ENCODE measurements at regions not wholly inside any gene's neighbourhood (a gene's known extent, or its start where the extent isn't known, plus 50 kb on each side); places are given as distances from the start of the nearest gene placed in this dataset.

- ATAC-seq = no peak
- no peaks in the 10 kb centered on the region for H3K36me3 ChIP-seq
- no peaks in the 10 kb centered on the region for H3K27me3 ChIP-seq
- no peak overlapping the region for H3K4me3 ChIP-seq
- no peaks in the 10 kb centered on the region for H3K4me1 ChIP-seq
- no peaks in the 10 kb centered on the region for H3K9me3 ChIP-seq
- intact Hi-C loops (cut with DNase I) = no loop called here
- H3K27ac ChIP-seq = no peak overlapping the region
- DNase-seq = no peak
- TF ChIP-seq, protein P1, sequence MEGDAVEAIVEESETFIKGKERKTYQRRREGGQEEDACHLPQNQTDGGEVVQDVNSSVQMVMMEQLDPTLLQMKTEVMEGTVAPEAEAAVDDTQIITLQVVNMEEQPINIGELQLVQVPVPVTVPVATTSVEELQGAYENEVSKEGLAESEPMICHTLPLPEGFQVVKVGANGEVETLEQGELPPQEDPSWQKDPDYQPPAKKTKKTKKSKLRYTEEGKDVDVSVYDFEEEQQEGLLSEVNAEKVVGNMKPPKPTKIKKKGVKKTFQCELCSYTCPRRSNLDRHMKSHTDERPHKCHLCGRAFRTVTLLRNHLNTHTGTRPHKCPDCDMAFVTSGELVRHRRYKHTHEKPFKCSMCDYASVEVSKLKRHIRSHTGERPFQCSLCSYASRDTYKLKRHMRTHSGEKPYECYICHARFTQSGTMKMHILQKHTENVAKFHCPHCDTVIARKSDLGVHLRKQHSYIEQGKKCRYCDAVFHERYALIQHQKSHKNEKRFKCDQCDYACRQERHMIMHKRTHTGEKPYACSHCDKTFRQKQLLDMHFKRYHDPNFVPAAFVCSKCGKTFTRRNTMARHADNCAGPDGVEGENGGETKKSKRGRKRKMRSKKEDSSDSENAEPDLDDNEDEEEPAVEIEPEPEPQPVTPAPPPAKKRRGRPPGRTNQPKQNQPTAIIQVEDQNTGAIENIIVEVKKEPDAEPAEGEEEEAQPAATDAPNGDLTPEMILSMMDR (IDR thresholded peaks at IDR 0.05) = no peak
These were observed 173.3 kb upstream of the MYCN start for GRCh38 chr2:15766911-15767597.

GRCh38 chr2:15767679-15768078 is 172.7 kb upstream of the MYCN start:
- Histone ChIP-seq H3K27me3 (no peaks in the 10 kb centered on the region), H3K9me3 (no peaks in the 10 kb centered on the region), H3K4me3 (no peak overlapping the region), H3K4me1 (no peaks in the 10 kb centered on the region), H3K36me3 (no peaks in the 10 kb centered on the region), H3K27ac (no peak overlapping the region)
- intact Hi-C loops (cut with DNase I) = no loop called here
- TF ChIP-seq, protein P1 (IDR thresholded peaks at IDR 0.05) = no peak
- no peak for ATAC-seq
- no peak for DNase-seq

DNA sequence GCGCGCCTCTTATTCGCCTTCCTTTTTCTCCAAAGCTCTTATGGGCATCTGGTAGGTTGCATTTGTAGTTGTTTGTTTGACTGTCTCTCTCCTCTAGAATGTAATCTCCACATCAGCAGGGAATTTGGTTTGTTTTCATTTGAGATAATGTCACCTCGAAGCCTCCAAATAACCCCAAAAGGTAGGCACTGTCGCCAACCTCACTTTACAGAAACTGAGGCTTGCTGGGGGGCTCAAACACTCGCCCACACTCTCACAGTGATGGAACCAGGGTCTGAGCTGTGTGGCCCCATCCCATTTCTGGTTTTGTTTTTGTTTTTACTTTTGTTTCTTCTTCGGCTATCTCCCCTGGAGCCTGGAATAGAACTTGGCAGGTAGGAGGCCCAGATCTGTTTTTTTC is 172.2 kb upstream of the MYCN start:
- DNase-seq = no peak
- H3K4me1 ChIP-seq = no peaks in the 10 kb centered on the region
- no peaks in the 10 kb centered on the region for H3K36me3 ChIP-seq
- no peaks in the 10 kb centered on the region for H3K9me3 ChIP-seq
- H3K4me3 ChIP-seq = no peak overlapping the region
- H3K27me3 ChIP-seq = no peaks in the 10 kb centered on the region
- intact Hi-C loops (cut with DNase I) = no loop called here
- ATAC-seq = no peak
- no peak overlapping the region for H3K27ac ChIP-seq
- TF ChIP-seq, protein P1 (IDR thresholded peaks at IDR 0.05) = no peak

- Histone ChIP-seq H3K27ac (no peak overlapping the region), H3K4me3 (no peak overlapping the region), H3K27me3 (no peaks in the 10 kb centered on the region), H3K9me3 (no peaks in the 10 kb centered on the region), H3K36me3 (no peaks in the 10 kb centered on the region), H3K4me1 (no peaks in the 10 kb centered on the region)
- intact Hi-C loops (cut with DNase I) = no loop called here
- ATAC-seq (no peak), DNase-seq (no peak)
- TF ChIP-seq, protein P1 (IDR thresholded peaks at IDR 0.05) = no peak
These were observed 171.7 kb upstream of the MYCN start for GRCh38 chr2:15768615-15769014.

DNA sequence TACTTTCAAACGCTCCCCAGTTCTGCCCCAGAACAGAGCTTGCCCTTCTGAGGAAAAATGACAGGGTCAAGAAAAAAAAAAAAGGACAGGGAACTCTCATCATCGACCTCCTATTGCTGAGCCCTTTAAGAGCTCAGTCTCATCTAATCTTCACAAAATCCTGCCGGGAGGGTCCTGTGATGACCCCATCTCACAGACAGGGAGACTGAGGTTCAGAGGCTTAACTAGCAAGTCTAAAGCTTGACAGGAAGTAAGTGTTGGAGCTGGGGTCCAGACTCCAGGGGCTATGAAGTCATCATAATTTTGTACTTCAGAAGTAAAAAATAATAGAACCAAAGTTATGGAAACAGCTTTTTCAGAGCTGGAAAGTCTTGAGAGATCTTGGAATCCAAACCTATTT is 171.1 kb upstream of the MYCN start:
- TF ChIP-seq, protein P1 (IDR thresholded peaks at IDR 0.05) = no peak
- no peaks in the 10 kb centered on the region for H3K27me3 ChIP-seq
- no peaks in the 10 kb centered on the region for H3K9me3 ChIP-seq
- no peak for DNase-seq
- no peak overlapping the region for H3K4me3 ChIP-seq
- no peak overlapping the region for H3K27ac ChIP-seq
- no peak for ATAC-seq
- H3K4me1 ChIP-seq = no peaks in the 10 kb centered on the region
- intact Hi-C loops (cut with DNase I) = no loop called here
- no peaks in the 10 kb centered on the region for H3K36me3 ChIP-seq

Data from upper lobe of right lung (tissue), 1 donor.